Calu3 (cell line): ENCODE measurements at regions not wholly inside any gene's neighbourhood (a gene's known extent, or its start where the extent isn't known, plus 50 kb on each side); places are given as distances from the start of the nearest gene placed in this dataset.

Experiments
- BruUV-seq: library from RNA; stranded (reverse); fragments of 400-500 nt; replicated peaks from 2 replicates; lab custom pipeline; 2021; lab: Mats Ljungman, UMichigan
- CTCF ChIA-PET: fragments of 300-600 bp; sonication (Branson Sonifier 250); formaldehyde crosslinking; loops from one replicate; lab custom pipeline; 2022; ENCODE audit warnings: antibody characterized with exemption; lab: Charles Lee
- DNase-seq: peaks from one replicate; pipeline ENCODE4 v3.0.0; 2022
- H3K27ac Mint-ChIP-seq: one replicate; pipeline ENCODE4 v1.8.0; 2022; ENCODE audit warnings: mixed read lengths; ENCODE audit not compliant: unreplicated experiment
- H3K27me3 Mint-ChIP-seq: one replicate; pipeline ENCODE4 v1.8.0; 2022; ENCODE audit warnings: mixed read lengths; ENCODE audit not compliant: unreplicated experiment
- H3K36me3 Mint-ChIP-seq: one replicate; pipeline ENCODE4 v1.8.0; 2022; ENCODE audit warnings: mild to moderate bottlenecking, moderate library complexity, mixed read lengths; ENCODE audit not compliant: insufficient read depth, unreplicated experiment
- H3K4me1 Mint-ChIP-seq: one replicate; pipeline ENCODE4 v1.8.0; 2022; ENCODE audit warnings: mild to moderate bottlenecking, low read depth, mixed read lengths; ENCODE audit not compliant: unreplicated experiment
- H3K4me3 Mint-ChIP-seq: one replicate; pipeline ENCODE4 v1.8.0; 2022; ENCODE audit warnings: mild to moderate bottlenecking, low read depth, moderate library complexity, mixed read lengths; ENCODE audit not compliant: unreplicated experiment
- H3K9me3 Mint-ChIP-seq: one replicate; pipeline ENCODE4 v1.8.0; 2022; ENCODE audit warnings: low read depth, mixed read lengths; ENCODE audit not compliant: unreplicated experiment
- CTCF ChIP-seq: fragments of 200-600 bp; IDR thresholded peaks from one replicate; pipeline ENCODE4 v1.8.0; 2022; ENCODE audit warnings: antibody characterized with exemption; ENCODE audit not compliant: unreplicated experiment
- intact Hi-C: fragments of 100-400 bp; cut with micrococcal nuclease; formaldehyde crosslinking; loops from one replicate; pipeline ENCODE4 v1.10.0; 2022; ENCODE audit not compliant: unreplicated experiment

GRCh38 chr7:40915071-40915470 lies 780.3 kb downstream of the SUGCT start:
- no peak for DNase-seq
- no TSS peak for BruUV-seq
- intact Hi-C loops, result no loop called here

More at GRCh38 chr7:40915071-40915470, 780.3 kb downstream of the SUGCT start:
- Mint-ChIP-seq H3K4me1 (peaks cover 24% of the 10 kb centered on the region), H3K27me3 (no peaks in the 10 kb centered on the region), H3K9me3 (peaks cover 3% of the 10 kb centered on the region), H3K27ac (no peak overlapping the region), H3K36me3 (no peaks in the 10 kb centered on the region), H3K4me3 (no peak overlapping the region)
- CTCF ChIA-PET, result no interaction called here
- TF ChIP-seq CTCF, result no peak
